ENCODE measurements at regions not wholly inside any gene's neighbourhood (a gene's known extent, or its start where the extent isn't known, plus 50 kb on each side); places are given as distances from the start of the nearest gene placed in this dataset.
"Not testable (repeated sequence)": the region's sequence is repeated elsewhere in the genome, so short reads cannot be mapped to it uniquely, and the experiment has no call there.

DNA sequence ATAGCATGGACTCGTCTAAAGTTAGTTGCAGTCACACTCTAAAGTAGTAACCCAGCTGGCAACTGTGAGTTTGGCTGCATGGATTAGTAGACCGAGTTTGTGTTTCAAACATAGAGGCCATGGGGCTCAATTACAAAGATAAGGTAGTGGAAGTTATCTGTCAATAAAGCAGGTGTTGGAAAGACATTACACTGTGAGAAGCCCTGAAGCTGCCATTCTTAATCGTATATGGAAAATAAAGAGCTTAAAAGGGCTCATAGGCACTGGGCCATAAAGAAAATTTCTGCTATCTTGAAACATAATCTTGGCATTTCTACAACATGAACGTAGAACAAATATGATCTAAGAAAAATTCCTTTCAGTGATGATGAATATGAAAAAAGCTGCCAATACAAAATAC lies 837.7 kb downstream of the REEP3 start:
- no peak for DNase-seq

DNA sequence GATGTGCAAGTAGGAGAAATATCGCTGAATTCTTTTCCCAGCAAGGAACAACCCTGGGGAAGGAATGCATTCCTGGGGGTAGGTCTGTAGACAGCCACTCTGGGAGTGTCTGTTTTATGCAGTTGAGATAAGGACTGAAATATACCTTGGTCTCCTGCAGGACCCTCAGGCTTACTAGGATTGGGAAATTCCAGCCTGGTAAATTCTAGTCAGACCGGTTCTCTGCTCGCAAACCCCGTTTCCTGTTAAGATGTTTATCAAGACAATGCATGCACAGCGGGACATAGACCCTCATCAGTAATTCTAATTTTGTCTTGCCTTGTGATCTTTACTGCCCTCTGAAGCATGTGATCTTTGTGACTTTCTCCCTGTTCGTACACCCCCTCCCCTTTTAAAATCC lies 839.0 kb downstream of the REEP3 start:
- not testable (repeated sequence) for DNase-seq

- no peak for DNase-seq
Observed at GRCh38 chr10:64363687-64364086, 842.5 kb downstream of the REEP3 start.

DNA sequence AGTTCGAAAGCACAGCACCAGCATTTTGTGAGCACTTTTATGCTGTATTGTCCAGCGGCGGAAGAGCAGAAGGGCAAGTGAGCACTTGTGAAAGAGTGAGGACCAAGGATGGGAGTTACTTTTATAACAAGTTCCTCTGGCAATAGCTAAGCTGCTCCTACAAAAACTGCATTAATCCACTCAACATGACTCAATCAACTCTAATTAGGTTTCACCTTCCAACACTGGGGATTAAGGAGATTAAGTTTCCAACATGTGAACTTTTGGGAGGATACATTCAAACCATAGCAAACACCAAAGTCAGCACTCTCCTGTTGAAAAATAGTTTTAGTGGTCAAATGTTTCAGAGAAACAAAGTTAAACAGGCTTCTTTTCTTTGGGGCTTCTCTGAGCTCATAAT lies 844.5 kb downstream of the REEP3 start:
- DNase-seq: no peak

GRCh38 chr10:64368298-64368697 lies 847.1 kb downstream of the REEP3 start:
- no peak for DNase-seq

DNA sequence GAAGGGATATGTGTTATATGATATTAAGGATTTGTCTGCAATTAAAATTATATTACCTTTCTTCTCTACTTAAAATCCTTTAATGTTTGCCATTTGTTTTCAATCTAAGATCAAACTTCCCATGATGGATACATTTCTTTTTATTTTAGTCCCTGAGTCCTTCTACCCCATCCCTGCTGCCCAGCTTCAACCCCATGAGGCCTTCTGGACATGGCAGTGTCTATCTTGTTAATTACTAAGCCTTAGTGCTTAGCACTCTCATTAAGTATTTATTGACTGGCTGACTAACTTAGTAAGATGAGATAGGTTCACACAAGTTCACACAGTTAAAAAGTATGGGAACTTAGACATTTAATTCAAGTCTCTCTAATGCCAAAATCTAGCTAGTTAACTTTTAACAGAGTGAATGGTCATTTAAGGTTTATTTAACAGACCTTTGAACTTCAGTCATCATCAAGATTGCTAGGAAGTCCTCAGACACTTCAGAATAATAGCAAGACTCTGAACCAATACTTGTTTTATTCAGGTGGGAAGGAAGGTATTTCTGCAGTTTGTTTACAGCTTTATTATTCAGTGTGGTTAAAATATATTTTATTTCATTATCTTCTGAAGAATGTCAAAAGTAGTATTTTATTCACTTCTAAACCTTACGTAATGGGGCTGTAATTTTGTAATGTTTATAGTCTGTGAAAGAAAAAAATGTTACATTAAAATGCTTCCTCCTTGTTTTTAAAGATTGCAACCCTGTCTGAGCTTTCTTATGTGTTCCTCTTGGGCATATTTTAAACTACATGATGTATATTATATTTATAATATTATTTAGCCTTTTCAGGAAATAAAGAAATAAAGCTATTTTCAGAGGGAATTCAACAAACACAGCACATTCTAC lies 848.9 kb downstream of the REEP3 start:
- DNase-seq: no peak

- DNase-seq: no peak
Observed at GRCh38 chr10:64374346-64374745, 853.1 kb downstream of the REEP3 start.

DNA sequence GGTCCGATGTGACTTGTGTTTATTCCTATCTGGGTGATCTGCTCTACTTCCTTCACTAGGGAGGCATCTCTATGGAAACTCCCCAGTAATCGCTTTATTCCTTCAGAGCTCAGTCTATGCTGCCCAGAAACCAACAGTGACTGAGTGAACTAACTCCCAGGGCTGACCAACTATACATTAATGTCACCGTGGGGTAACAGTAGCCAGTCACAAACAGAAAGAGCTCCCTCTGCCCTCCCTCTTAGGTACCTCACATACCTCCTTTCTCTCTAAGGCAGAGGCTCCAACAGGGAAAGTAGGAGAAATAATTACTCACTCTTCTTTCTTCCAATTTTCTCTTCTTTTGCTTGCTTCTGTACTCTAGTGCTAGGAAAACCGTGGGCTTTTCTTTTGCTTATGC lies 855.0 kb downstream of the REEP3 start:
- no peak for DNase-seq

DNA sequence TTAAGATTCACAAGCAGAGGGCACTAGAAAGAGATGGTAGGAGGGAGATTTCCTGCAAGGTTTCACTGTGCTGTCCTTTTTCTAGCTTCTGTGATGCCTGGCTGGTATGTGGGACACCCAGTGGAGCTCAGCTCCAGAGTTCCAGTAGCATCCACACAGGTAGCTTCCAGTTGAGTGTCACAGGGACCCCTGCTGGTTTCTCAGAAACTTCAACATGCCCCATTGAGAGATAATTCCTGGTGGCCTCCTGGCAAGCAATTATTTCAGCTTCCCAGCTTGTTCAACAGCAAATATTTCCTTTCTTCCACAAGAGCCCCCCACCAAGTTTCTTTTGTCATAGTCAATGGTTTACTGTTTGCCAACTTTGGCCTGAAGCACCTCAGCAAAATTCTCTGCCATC lies 858.7 kb downstream of the REEP3 start:
- no peak for DNase-seq

GRCh38 chr10:64385355-64385754 lies 864.2 kb downstream of the REEP3 start:
- no peak for DNase-seq

DNA sequence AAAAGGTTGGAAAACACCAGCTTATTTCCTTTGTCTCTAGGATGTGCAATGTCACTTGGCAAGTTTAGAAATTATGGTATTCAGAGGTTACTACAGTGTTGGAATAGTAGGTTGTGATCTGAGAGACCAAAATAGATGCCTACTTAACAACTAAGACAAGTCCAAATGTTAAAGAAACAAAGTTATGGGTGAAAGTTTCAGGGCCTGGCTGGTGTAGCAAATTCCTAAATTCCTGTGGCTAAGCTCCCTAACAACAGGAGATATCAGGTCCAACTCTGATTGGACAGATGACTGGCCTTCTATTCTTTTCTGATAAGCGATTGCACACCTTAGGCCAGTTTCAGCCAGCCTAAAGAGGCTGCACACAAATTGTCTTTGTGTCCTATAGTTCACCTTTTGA lies 873.5 kb downstream of the REEP3 start:
- DNase-seq: no peak

- DNase-seq: no peak
Observed at GRCh38 chr10:64396105-64396708, 875.0 kb downstream of the REEP3 start.

DNA sequence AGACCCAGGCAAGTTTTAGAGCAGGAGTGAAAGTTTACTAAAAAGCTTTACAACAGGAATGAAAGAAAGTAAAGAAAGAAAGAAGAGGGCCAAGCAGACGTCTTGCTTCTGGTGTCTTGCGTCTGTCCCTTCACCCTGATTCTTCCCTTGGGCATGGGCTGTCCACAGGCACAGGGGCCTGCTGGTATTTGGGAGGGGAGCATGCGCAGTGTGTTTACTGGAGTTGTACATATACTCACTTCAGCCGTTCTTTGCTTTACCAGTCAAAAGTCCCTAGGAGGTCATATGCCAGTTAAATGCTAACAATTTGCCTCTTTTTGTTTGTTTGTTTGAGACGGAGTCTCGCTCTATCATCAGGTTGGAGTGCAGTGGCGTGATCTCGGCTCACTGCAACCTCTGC lies 875.9 kb downstream of the REEP3 start:
- DNase-seq: no peak

DNA sequence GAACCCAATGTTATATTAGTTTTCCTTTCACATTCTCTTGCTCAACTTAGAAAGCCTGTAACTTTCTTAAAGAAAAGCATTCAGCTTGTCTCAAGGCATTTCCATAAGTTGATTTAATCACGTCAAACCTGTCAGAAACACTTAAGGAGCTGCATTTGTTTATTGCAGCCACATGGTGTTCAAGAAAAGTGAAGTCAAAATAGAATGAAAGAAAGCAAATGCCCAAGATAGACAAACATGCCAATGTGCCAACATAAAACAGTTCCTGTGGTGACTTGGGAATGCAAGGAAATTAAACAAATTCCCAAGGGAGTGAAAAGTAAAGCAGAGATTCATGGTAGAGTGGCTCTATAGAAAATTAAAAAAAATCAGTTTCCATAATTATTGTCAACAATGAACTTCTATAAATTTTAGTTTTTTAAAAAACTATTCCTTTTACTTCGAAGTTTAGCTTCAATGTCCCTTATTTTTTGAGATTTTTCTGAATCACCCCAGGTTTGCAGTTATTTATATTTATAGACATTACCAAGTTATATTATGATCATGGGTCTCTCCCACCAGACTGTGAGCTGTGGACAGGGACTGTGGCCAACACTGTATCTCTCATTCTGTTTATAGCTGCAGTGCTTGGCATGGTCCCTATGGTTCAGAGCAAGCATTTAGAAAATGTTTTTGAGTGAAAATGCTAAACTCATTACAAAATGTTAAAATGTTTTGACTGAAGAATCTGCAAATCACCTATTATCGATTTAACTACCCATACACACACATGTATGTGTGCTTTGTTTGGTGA lies 887.4 kb downstream of the REEP3 start:
- no peak for DNase-seq

DNA sequence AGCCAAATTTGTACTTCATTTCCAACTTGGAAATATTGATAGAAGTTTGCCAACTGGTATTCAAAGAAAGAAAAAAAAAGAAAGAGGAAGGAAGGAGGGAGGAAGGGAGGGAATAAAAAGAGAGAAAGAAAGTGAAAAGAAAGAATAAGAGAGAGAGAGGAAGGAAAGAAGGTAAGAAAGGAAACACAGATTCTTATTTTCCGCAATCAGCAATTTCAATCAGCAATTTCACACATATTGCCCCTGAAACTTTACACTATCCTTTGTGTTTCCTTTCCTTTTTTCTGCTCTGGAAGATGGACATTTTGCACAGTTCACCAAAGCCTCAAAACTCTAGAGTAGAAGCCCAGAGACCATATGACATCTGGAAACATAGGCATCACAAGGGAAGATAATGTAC lies 888.1 kb downstream of the REEP3 start:
- DNase-seq: no peak

GRCh38 chr10:64416011-64416410 lies 894.8 kb downstream of the REEP3 start:
- no peak for DNase-seq

GRCh38 chr10:64419461-64419860 lies 898.3 kb downstream of the REEP3 start:
- no peak for DNase-seq

DNA sequence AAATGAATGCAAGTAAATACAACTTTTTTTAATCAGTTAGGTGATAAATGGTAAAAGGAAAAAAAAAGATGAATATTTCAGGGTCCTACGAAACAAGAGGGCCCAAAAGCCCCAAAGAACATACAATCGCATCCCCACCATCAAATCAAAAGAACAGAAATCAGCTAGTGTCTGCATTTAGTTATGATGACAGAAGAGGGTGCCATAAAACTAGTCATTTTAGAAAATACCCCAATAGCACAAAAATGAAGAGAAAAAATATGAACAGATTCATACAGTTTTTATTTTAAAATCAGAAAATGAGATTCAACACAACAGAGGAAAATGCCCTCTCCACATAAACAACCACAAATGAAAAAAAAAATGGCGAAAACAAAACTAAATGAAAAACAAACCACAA lies 905.5 kb downstream of the REEP3 start:
- no peak for DNase-seq

GRCh38 chr10:64430690-64431323 lies 909.6 kb downstream of the REEP3 start:
- DNase-seq: no peak

DNA sequence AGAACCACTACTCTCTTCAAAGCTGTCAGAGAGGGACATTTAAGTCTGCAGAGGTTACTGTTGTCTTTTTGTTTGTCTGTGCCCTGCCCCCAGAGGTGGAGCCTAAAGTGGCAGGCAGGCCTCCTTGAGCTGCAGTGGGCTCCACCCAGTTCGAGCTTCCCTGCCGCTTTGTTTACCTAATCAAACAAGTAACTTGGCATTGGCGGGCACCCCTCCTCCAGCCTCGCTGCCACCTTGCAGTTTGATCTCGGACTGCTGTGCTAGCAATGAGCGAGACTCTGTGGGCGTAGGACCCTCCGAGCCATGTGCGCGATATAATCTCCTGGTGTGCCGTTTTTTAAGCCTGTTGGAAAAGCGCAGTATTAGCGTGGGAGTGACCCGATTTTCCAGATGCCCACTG lies 920.7 kb downstream of the REEP3 start:
- DNase-seq: not testable (repeated sequence)

DNA sequence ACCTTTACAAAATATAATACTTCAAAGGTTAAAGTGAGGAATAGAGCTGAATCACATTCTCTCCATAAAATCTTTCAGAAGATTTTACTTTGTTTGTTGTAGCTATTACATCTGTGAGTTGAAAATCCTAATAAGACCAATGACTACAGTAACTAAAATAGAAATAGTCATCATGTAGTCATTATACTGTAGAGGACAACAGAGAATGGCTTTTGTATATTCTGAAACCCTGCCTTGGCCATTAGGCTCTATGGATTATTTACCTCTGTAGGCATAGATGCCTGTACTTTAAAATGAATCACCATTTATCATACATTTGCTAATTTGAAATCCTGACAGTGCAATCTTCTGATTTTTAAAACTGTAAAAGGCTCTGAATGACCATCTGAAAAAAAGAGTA lies 923.0 kb downstream of the REEP3 start:
- DNase-seq: no peak

- DNase-seq: no peak
Observed at GRCh38 chr10:64444564-64444963, 923.4 kb downstream of the REEP3 start.

DNA sequence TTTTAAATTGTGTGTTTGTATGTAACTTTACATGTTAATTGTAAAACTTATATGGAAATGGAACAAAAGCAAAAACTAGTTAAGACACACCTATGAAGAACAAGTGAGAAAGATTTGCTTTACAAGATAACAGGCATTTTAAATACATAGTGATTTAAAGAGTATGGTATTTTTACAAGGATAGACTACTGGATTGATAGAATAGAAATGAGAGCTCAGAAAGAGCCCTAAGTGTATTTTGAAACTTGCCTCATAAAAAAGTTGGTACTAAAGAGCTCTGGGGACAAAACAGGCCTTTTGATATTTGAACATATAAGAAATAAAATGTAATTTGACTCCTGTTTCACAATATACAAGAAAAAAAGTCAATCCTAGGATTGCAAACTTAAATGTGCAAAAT lies 928.4 kb downstream of the REEP3 start:
- DNase-seq: no peak

Data from GDM1 (cell line).